H1 (cell line): ENCODE measurements at regions not wholly inside any gene's neighbourhood (a gene's known extent, or its start where the extent isn't known, plus 50 kb on each side); places are given as distances from the start of the nearest gene placed in this dataset.

Experiments used
- CREB1 ChIP-seq: IDR thresholded peaks from 2 replicates; pipeline ENCODE4 v1.6.1; 2012; ENCODE audit warnings: inconsistent platforms
- CTCF ChIP-seq, 3 experiments: IDR thresholded peaks; 1 replicate in 2 of 3; 2 replicates in 1 of 3; pipeline versions ENCODE4 v1.5.1 to v1.6.1; 2011; ENCODE audit warnings: low read length in 3 of 3, mild to moderate bottlenecking in 3 of 3, inconsistent platforms in 2 of 3, low read depth in 1 of 3, moderate library complexity in 1 of 3; ENCODE audit not compliant: insufficient read depth in 1 of 3; ENCODE audit errors: control extremely low read depth in 1 of 3
- POLR2A ChIP-seq, 2 experiments: IDR thresholded peaks; 1 replicate in 1 of 2; 2 replicates in 1 of 2; pipeline ENCODE4 v1.6.1; 2011; ENCODE audit warnings: low read depth in 2 of 2, low read length in 2 of 2, mild to moderate bottlenecking in 2 of 2; ENCODE audit errors: control extremely low read depth in 1 of 2
- RAD21 ChIP-seq, 2 experiments: IDR thresholded peaks in 1 of 2; conservative IDR thresholded peaks in 1 of 2; 2 replicates each; pipeline ENCODE4 v1.6.1; 2011; ENCODE audit warnings: low read depth in 2 of 2, low read length in 2 of 2, improper control_type of control experiment in 1 of 2, inconsistent platforms in 1 of 2, mild to moderate bottlenecking in 1 of 2, moderate library complexity in 1 of 2
- SIN3A ChIP-seq, 2 experiments: IDR thresholded peaks in 1 of 2; conservative IDR thresholded peaks in 1 of 2; 2 replicates each; pipeline ENCODE4 v1.6.1; 2011 to 2012; ENCODE audit warnings: low read length in 2 of 2, improper control_type of control experiment in 1 of 2, low read depth in 1 of 2, mild to moderate bottlenecking in 1 of 2
- USF2 ChIP-seq: IDR thresholded peaks from 2 replicates; pipeline ENCODE4 v1.6.1; 2011; ENCODE audit warnings: low read length, improper control_type of control experiment

GRCh38 chr16:22683258-22683657, 130.7 kb upstream of the HS3ST2 start:
- TF ChIP-seq CREB1 (no peak), POLR2A (IDR thresholded peaks at IDR 0.05; ENCODE audit: control extremely low read depth in 1 of 2, low read depth in 2 of 2, low read length in 2 of 2) (no peak), CTCF (IDR thresholded peaks at IDR 0.05; ENCODE audit: control extremely low read depth in 1 of 3, insufficient read depth in 1 of 3, low read depth in 1 of 3, low read length in 3 of 3) (no peak), USF2 (no peak), RAD21 (IDR thresholded peaks at IDR 0.05 in 1 of 2, conservative IDR thresholded peaks at IDR 0.05 in 1 of 2; ENCODE audit: low read depth in 2 of 2, low read length in 2 of 2) (no peak), SIN3A (conservative IDR thresholded peaks at IDR 0.05 in 1 of 2, IDR thresholded peaks at IDR 0.05 in 1 of 2; ENCODE audit: low read depth in 1 of 2, low read length in 2 of 2) (no peak)
